B cell (primary cell): ENCODE measurements at regions not wholly inside any gene's neighbourhood (a gene's known extent, or its start where the extent isn't known, plus 50 kb on each side); places are given as distances from the start of the nearest gene placed in this dataset.

ENCODE experiments used
- ATAC-seq: fragments of 200-7000 bp; cut with Tn5 transposase; one replicate; pipeline ENCODE4 v1.10.0; 2021; ENCODE audit warnings: low read depth, mild to moderate bottlenecking, moderate number of reproducible peaks, moderate library complexity
- CTCF ChIA-PET: fragments of 350-600 bp; sonication (Branson Sonifier 250); formaldehyde crosslinking; loops from one replicate; lab custom pipeline; 2021; ENCODE audit warnings: antibody characterized with exemption, inconsistent platforms; lab: Charles Lee
- POLR2A ChIA-PET: fragments of 350-600 bp; sonication (Branson Sonifier 250); formaldehyde crosslinking; loops from one replicate; lab custom pipeline; 2021; ENCODE audit warnings: antibody characterized with exemption; lab: Charles Lee
- DNase-seq: peaks from one replicate; pipeline ENCODE4 v3.0.0; 2013
- H2AFZ ChIP-seq: 2 replicates; pipeline ENCODE4 v1.6.1; 2012; ENCODE audit warnings: mild to moderate bottlenecking, low read depth, low read length; ENCODE audit not compliant: insufficient read depth, poor library complexity, severe bottlenecking
- H3K27ac ChIP-seq, 2 donors: 1 replicate in 1 of 2; 2 replicates in 1 of 2; pipeline ENCODE4 v1.5.1; 2012 to 2013; ENCODE audit warnings: low read length in 2 of 2, mild to moderate bottlenecking in 2 of 2, moderate library complexity in 1 of 2
- H3K27me3 ChIP-seq, 4 experiments: fragments of 200-600 bp in 1 of 4; sonication (generic) in 1 of 4; replicated peaks in 1 of 4; 1 replicate in 2 of 4; 2 replicates in 2 of 4; pipeline versions ENCODE4 v1.6.1 to v1.7.0; 2013 to 2016; ENCODE audit warnings: low read length in 3 of 4, mild to moderate bottlenecking in 2 of 4, mixed read lengths in 1 of 4, moderate library complexity in 1 of 4; ENCODE audit not compliant: insufficient read depth in 4 of 4, control insufficient read depth in 3 of 4; ENCODE audit errors: control extremely low read depth in 1 of 4
- H3K36me3 ChIP-seq, 2 experiments: replicated peaks in 1 of 2; 1 replicate in 1 of 2; 2 replicates in 1 of 2; pipeline versions ENCODE4 v1.6.1 to v1.7.1; 2013; ENCODE audit warnings: low read length in 1 of 2; ENCODE audit not compliant: insufficient read depth in 2 of 2, control insufficient read depth in 1 of 2; ENCODE audit errors: control extremely low read depth in 1 of 2, extremely low read depth in 1 of 2
- H3K4me1 ChIP-seq, 2 donors: fragments of 200-600 bp in 1 of 2; sonication (generic) in 1 of 2; 1 replicate in 1 of 2; 2 replicates in 1 of 2; pipeline versions ENCODE4 v1.5.1 to v1.6.1; 2013 to 2017; ENCODE audit warnings: low read length in 2 of 2; ENCODE audit not compliant: control insufficient read depth in 2 of 2, insufficient read depth in 2 of 2
- H3K4me2 ChIP-seq: replicated peaks from 2 replicates; pipeline ENCODE3; 2012; ENCODE audit warnings: mild to moderate bottlenecking, low read depth, low read length; ENCODE audit not compliant: poor library complexity, severe bottlenecking
- H3K4me3 ChIP-seq, 5 experiments: fragments of 200-600 bp in 1 of 5; sonication (generic) in 1 of 5; 1 replicate in 3 of 5; 2 replicates in 2 of 5; pipeline versions ENCODE4 v1.5.1 to v1.7.0; 2011 to 2016; ENCODE audit warnings: low read length in 4 of 5, mild to moderate bottlenecking in 4 of 5, low read depth in 2 of 5, control low read depth in 1 of 5, moderate library complexity in 1 of 5; ENCODE audit not compliant: insufficient read depth in 1 of 5; ENCODE audit errors: control extremely low read depth in 1 of 5, extremely low read depth in 1 of 5
- H3K79me2 ChIP-seq: fragments of 200-600 bp; sonication (generic); one replicate; pipeline ENCODE4 v1.6.0; 2016; ENCODE audit warnings: low read length; ENCODE audit not compliant: control insufficient read depth, insufficient read depth
- H3K9ac ChIP-seq: fragments of 200-600 bp; sonication (generic); 2 replicates; pipeline ENCODE4 v1.6.1; 2017; ENCODE audit warnings: mild to moderate bottlenecking, low read length, moderate library complexity
- H3K9me3 ChIP-seq, 3 donors: one replicate each; pipeline versions ENCODE4 v1.6.1 to v1.7.1; 2013; ENCODE audit warnings: low read length in 2 of 3; ENCODE audit not compliant: control insufficient read depth in 2 of 3, insufficient read depth in 1 of 3; ENCODE audit errors: control extremely low read depth in 1 of 3
- H4K20me1 ChIP-seq: 2 replicates; pipeline ENCODE4 v1.6.0; 2012; ENCODE audit warnings: mild to moderate bottlenecking, low read length; ENCODE audit not compliant: insufficient read depth, control insufficient read depth, poor library complexity, severe bottlenecking
- H3K27ac Mint-ChIP-seq: one replicate; pipeline ENCODE4 v1.8.0; 2021; ENCODE audit warnings: mixed read lengths
- H3K27me3 Mint-ChIP-seq: one replicate; pipeline ENCODE4 v1.8.0; 2021; ENCODE audit warnings: mixed read lengths
- H3K4me1 Mint-ChIP-seq: one replicate; pipeline ENCODE4 v1.8.0; 2021; ENCODE audit warnings: mixed read lengths
- H3K4me3 Mint-ChIP-seq: one replicate; pipeline ENCODE4 v1.8.0; 2021; ENCODE audit warnings: mixed read lengths
- H3K9me3 Mint-ChIP-seq: one replicate; pipeline ENCODE4 v1.8.0; 2022; ENCODE audit warnings: mixed read lengths; ENCODE audit not compliant: insufficient read depth
- EZH2 ChIP-seq: IDR thresholded peaks from 2 replicates; pipeline ENCODE4 v1.6.1; 2012; ENCODE audit warnings: borderline replicate concordance, low read depth, mild to moderate bottlenecking, moderate library complexity, low read length; ENCODE audit not compliant: insufficient read depth, poor library complexity, severe bottlenecking
- WGBS: methylation state at CpG from one replicate; pipeline ENCODE4 v1.1.5; 2013; ENCODE audit warnings: missing lambda C conversion rate; ENCODE audit not compliant: insufficient coverage; 5-methylcytosine and 5-hydroxymethylcytosine counted together
- intact Hi-C: fragments of 100-400 bp; cut with micrococcal nuclease; formaldehyde crosslinking; loops from one replicate; pipeline ENCODE4 v1.10.0; 2022
- TF ChIP-seq, protein P1 (sequence below): fragments of 200-600 bp; IDR thresholded peaks from one replicate; pipeline ENCODE4 v1.8.0; 2022; ENCODE audit warnings: antibody characterized with exemption, mild to moderate bottlenecking

DNA sequence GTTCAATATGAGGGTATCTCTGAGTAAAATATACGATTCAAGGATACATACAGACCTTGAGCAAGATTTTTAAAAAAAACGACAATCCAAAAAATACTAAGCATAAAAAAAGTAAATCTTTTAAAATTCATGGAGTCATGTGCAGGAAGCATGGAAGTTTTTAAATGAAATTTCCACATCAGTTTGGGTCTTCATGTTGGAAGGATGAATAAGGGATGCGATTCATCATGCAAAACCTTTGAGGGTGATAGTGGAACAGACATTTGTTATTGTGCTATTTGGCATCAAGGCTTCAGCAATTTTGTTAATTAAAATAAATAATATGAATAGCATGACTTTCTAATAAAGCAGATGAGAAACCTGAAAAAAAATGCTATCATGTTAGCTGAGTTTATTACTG lies 815.0 kb upstream of the PCDH10 start:
- H3K4me3 ChIP-seq, result no peak overlapping the region
- no peaks in the 10 kb centered on the region for H3K36me3 ChIP-seq
- ATAC-seq, result no peak
- Mint-ChIP-seq H3K9me3 (peaks cover 2% of the 10 kb centered on the region), H3K27me3 (no peaks in the 10 kb centered on the region), H3K4me1 (no peaks in the 10 kb centered on the region), H3K4me3 (no peak overlapping the region), H3K27ac (no peak overlapping the region)
- ChIA-PET POLR2A (no interaction called here), CTCF (no interaction called here)
- intact Hi-C loops, result no loop called here
- WGBS, result no CpG with 5 or more reads among the region's 3 CpGs
- TF ChIP-seq EZH2, result no peak
- TF ChIP-seq, protein P1, sequence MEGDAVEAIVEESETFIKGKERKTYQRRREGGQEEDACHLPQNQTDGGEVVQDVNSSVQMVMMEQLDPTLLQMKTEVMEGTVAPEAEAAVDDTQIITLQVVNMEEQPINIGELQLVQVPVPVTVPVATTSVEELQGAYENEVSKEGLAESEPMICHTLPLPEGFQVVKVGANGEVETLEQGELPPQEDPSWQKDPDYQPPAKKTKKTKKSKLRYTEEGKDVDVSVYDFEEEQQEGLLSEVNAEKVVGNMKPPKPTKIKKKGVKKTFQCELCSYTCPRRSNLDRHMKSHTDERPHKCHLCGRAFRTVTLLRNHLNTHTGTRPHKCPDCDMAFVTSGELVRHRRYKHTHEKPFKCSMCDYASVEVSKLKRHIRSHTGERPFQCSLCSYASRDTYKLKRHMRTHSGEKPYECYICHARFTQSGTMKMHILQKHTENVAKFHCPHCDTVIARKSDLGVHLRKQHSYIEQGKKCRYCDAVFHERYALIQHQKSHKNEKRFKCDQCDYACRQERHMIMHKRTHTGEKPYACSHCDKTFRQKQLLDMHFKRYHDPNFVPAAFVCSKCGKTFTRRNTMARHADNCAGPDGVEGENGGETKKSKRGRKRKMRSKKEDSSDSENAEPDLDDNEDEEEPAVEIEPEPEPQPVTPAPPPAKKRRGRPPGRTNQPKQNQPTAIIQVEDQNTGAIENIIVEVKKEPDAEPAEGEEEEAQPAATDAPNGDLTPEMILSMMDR, result no peak
- no peak overlapping the region for H3K4me2 ChIP-seq
- H3K27me3 ChIP-seq, result no peaks in the 10 kb centered on the region
- H3K27ac ChIP-seq, result no peak overlapping the region
- no peaks in the 10 kb centered on the region for H3K79me2 ChIP-seq
- H3K9me3 ChIP-seq, result no peaks in the 10 kb centered on the region
- H2AFZ ChIP-seq, result no peak overlapping the region
- no peaks in the 10 kb centered on the region for H3K4me1 ChIP-seq
- H3K9ac ChIP-seq, result no peak overlapping the region
- DNase-seq, result no peak
- no peaks in the 10 kb centered on the region for H4K20me1 ChIP-seq

DNA sequence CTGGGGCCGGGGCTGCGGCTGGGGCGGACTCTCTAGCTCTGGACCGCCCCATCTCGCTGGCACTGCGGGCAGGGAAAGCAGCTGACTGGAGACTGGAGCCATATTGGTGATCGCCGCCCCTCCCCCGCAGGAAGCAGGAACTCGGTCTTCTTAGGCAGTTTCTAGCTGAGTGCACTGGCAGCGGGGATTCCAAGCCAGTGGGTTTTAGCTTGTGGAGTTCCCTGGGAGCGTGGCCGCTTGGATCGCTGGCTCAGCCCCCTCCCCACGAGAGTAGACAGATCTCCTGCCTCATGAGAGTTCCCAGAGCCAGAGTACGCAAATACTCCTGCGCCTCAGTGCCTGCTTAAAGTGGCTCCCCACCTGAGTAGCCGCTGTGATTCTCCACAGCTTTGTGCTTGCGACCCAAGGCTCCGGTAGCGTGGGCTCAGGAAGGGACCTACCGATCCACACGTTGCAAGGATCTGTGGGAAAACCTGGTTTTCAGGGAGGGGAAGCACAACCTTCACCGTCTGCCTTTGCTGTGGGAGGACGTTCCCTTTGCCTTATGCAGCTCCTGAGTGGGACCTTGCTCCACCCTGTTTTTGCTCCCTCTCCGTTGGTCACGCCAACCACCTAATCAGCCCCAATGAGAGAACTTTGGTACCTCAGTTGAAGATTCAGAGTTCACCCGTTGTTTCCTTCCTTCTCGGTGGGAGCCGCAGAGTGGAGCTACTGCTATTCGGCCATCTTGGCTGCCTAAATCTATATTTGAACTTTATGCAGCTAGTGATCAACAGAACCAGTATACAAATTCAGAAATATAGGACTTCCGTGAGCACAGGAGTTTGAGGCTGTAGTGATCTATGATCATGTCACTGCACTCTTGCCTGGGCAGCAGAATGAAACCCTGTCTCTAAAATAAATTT lies 803.9 kb upstream of the PCDH10 start:
- no peaks in the 10 kb centered on the region for H3K36me3 ChIP-seq
- no peaks in the 10 kb centered on the region for H3K79me2 ChIP-seq
- intact Hi-C loops, result no loop called here
- H3K27me3 Mint-ChIP-seq, result no peaks in the 10 kb centered on the region
- H4K20me1 ChIP-seq, result no peaks in the 10 kb centered on the region
- H3K4me3 ChIP-seq, result no peak overlapping the region
- H3K27ac ChIP-seq, result no peak overlapping the region
- no peaks in the 10 kb centered on the region for H3K27me3 ChIP-seq
- peaks cover 2% of the 10 kb centered on the region for H3K9me3 Mint-ChIP-seq
- ChIA-PET POLR2A (no interaction called here), CTCF (no interaction called here)
- no peak overlapping the region for H3K9ac ChIP-seq
- no peak overlapping the region for H3K27ac Mint-ChIP-seq
- H3K4me2 ChIP-seq, result no peak overlapping the region
- no peaks in the 10 kb centered on the region for H3K4me1 Mint-ChIP-seq
- DNase-seq (no peak), ATAC-seq (no peak)
- WGBS, result 95% methylated on average over 28 of the region's 32 CpGs
- no peak overlapping the region for H2AFZ ChIP-seq
- H3K4me3 Mint-ChIP-seq, result no peak overlapping the region
- no peaks in the 10 kb centered on the region for H3K4me1 ChIP-seq
- peaks cover 0 to 12% (median 3%) of the 10 kb centered on the region in 3 donors for H3K9me3 ChIP-seq
- TF ChIP-seq, protein P1, result no peak
- TF ChIP-seq EZH2, result no peak
